Ishikawa (cell line): ENCODE measurements at regions not wholly inside any gene's neighbourhood (a gene's known extent, or its start where the extent isn't known, plus 50 kb on each side); places are given as distances from the start of the nearest gene placed in this dataset.

Source experiments
- CEBPB ChIP-seq: IDR thresholded peaks from 2 replicates; pipeline ENCODE4 v1.6.1; 2012
- CREB1 ChIP-seq: IDR thresholded peaks from 2 replicates; pipeline ENCODE4 v1.6.1; 2012; ENCODE audit warnings: low read depth
- EGR1 ChIP-seq: IDR thresholded peaks from 2 replicates; pipeline ENCODE4 v1.6.1; 2012
- EP300 ChIP-seq: IDR thresholded peaks from 2 replicates; pipeline ENCODE4 v1.6.1; 2012; ENCODE audit warnings: borderline replicate concordance
- FOXM1 ChIP-seq: IDR thresholded peaks from 2 replicates; pipeline ENCODE4 v1.6.1; 2012; ENCODE audit warnings: low read depth, borderline replicate concordance
- NFIC ChIP-seq: IDR thresholded peaks from 2 replicates; pipeline ENCODE4 v1.6.1; 2012
- RAD21 ChIP-seq: IDR thresholded peaks from 2 replicates; pipeline ENCODE4 v1.6.1; 2012; ENCODE audit warnings: low read depth
- TAF1 ChIP-seq: IDR thresholded peaks from 2 replicates; pipeline ENCODE4 v1.6.1; 2012; ENCODE audit warnings: low read depth, mild to moderate bottlenecking
- TCF12 ChIP-seq: IDR thresholded peaks from 2 replicates; pipeline ENCODE4 v1.6.1; 2012; ENCODE audit warnings: low read depth
- TEAD4 ChIP-seq: IDR thresholded peaks from 2 replicates; pipeline ENCODE4 v1.6.1; 2012
- YY1 ChIP-seq: IDR thresholded peaks from 2 replicates; pipeline ENCODE4 v1.6.1; 2012; ENCODE audit warnings: low read depth
- ZBTB7A ChIP-seq: IDR thresholded peaks from 2 replicates; pipeline ENCODE4 v1.6.1; 2012; ENCODE audit warnings: low read depth
- TF ChIP-seq, protein P1 (sequence below): IDR thresholded peaks from 2 replicates; pipeline ENCODE4 v1.6.1; 2012
- TF ChIP-seq, protein P2 (sequence below): IDR thresholded peaks from 2 replicates; pipeline ENCODE4 v1.6.1; 2012; ENCODE audit warnings: low read depth, mild to moderate bottlenecking
- TF ChIP-seq, protein P3 (sequence below): IDR thresholded peaks from 2 replicates; pipeline ENCODE4 v1.6.1; 2012

DNA sequence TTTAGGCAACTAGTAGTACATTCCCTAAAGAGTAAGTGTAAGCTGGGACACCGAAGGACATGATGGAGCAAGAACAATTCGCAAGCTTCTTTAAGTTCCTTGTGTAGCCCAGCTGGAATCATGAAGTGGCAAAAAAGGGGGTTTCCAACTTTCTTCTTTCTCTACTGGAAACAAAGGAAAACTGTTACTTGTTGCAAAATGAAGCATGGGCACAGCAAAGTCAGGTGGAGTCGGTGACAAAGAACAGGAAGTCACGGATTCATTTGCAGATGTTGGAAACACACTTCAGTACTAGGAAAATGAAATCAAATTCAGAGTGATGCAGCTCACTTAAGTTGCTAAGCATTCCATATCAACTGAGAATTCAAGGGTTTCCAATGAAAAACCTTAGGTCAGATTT, 706.9 kb upstream of the STXBP6 start:
- TF ChIP-seq EP300 = no peak
- TF ChIP-seq, protein P1, sequence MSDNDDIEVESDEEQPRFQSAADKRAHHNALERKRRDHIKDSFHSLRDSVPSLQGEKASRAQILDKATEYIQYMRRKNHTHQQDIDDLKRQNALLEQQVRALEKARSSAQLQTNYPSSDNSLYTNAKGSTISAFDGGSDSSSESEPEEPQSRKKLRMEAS = no peak
- TF ChIP-seq TCF12 = no peak
- TF ChIP-seq CEBPB = no peak
- TF ChIP-seq NFIC = no peak
- no peak for TF ChIP-seq YY1
- TF ChIP-seq, protein P2, sequence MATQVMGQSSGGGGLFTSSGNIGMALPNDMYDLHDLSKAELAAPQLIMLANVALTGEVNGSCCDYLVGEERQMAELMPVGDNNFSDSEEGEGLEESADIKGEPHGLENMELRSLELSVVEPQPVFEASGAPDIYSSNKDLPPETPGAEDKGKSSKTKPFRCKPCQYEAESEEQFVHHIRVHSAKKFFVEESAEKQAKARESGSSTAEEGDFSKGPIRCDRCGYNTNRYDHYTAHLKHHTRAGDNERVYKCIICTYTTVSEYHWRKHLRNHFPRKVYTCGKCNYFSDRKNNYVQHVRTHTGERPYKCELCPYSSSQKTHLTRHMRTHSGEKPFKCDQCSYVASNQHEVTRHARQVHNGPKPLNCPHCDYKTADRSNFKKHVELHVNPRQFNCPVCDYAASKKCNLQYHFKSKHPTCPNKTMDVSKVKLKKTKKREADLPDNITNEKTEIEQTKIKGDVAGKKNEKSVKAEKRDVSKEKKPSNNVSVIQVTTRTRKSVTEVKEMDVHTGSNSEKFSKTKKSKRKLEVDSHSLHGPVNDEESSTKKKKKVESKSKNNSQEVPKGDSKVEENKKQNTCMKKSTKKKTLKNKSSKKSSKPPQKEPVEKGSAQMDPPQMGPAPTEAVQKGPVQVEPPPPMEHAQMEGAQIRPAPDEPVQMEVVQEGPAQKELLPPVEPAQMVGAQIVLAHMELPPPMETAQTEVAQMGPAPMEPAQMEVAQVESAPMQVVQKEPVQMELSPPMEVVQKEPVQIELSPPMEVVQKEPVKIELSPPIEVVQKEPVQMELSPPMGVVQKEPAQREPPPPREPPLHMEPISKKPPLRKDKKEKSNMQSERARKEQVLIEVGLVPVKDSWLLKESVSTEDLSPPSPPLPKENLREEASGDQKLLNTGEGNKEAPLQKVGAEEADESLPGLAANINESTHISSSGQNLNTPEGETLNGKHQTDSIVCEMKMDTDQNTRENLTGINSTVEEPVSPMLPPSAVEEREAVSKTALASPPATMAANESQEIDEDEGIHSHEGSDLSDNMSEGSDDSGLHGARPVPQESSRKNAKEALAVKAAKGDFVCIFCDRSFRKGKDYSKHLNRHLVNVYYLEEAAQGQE = no peak
- no peak for TF ChIP-seq CREB1
- no peak for TF ChIP-seq RAD21
- TF ChIP-seq TEAD4 = no peak
- no peak for TF ChIP-seq EGR1
- no peak for TF ChIP-seq TAF1
- TF ChIP-seq ZBTB7A = no peak
- TF ChIP-seq FOXM1 = no peak
- TF ChIP-seq, protein P3, sequence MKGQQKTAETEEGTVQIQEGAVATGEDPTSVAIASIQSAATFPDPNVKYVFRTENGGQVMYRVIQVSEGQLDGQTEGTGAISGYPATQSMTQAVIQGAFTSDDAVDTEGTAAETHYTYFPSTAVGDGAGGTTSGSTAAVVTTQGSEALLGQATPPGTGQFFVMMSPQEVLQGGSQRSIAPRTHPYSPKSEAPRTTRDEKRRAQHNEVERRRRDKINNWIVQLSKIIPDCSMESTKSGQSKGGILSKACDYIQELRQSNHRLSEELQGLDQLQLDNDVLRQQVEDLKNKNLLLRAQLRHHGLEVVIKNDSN = no peak

DNA sequence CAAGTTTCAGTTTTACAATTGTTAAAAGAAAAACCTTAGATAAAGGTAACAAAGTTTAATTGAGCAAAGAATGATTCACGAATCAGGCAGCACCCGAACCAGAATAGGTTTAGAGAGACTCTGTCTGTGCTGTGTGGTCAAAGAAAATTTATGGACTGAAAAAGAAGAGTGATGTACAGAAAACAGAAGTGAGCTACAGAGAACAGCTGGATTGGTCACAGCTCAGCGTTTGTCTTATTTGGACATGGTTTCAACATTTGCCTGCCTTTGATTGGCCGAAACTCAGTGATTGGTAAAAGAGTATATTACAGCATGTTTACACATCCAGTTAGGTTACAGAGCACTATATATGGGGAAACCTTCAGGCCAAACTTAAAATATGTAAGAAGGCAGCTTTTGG, 703.2 kb upstream of the STXBP6 start:
- no peak for TF ChIP-seq ZBTB7A
- no peak for TF ChIP-seq TAF1
- TF ChIP-seq EP300 = no peak
- no peak for TF ChIP-seq CEBPB
- TF ChIP-seq, protein P3 = no peak
- TF ChIP-seq EGR1 = no peak
- TF ChIP-seq, protein P2 = no peak
- TF ChIP-seq FOXM1 = no peak
- TF ChIP-seq, protein P1 = no peak
- no peak for TF ChIP-seq CREB1
- TF ChIP-seq TEAD4 = no peak
- TF ChIP-seq RAD21 = no peak
- no peak for TF ChIP-seq YY1
- TF ChIP-seq TCF12 = no peak
- no peak for TF ChIP-seq NFIC

DNA sequence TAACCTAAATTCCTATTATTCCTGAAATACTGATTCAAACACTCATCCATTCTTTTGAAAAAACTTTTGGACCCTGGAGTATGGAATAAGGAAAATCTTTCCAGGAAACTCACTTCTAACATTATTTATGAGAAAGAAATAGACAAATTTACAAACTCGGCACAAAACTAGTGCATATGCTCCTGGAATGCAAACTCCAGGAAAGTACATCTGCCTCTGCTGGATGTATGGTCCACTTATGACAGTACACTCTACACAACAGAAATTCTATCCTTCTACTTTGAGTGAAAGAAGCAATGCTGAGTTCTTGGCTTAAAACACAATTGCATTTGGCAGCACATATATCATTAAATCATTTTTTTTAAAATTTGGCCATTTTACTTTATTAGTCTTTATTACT, 700.5 kb upstream of the STXBP6 start:
- TF ChIP-seq, protein P3 = no peak
- TF ChIP-seq ZBTB7A (no peak), CREB1 (no peak)
- TF ChIP-seq, protein P1 = no peak
